ENCODE measurements at regions not wholly inside any gene's neighbourhood (a gene's known extent, or its start where the extent isn't known, plus 50 kb on each side); places are given as distances from the start of the nearest gene placed in this dataset.

DNA sequence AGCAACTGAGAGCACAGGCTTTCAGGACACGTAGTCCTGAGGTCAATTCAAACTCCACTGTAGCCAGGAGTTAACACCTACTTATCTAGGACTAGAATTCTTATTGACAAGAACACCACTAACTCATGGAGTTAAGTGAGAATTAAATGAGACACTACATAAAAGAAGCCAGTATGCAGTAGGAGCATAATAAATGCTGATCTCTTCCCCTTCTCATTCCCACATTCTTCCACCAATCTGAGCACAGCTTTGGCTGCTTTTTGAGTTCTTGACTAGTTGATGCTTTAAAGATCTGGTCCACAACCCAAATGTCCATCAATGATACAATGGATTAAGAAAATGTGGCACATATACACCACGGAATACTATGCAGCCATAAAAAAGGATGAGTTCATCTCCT, 55.2 kb downstream of the TTC32 start:
- no peak for DNase-seq (ENCODE audit: low read depth in 4 of 4, low spot score in 3 of 4)

DNA sequence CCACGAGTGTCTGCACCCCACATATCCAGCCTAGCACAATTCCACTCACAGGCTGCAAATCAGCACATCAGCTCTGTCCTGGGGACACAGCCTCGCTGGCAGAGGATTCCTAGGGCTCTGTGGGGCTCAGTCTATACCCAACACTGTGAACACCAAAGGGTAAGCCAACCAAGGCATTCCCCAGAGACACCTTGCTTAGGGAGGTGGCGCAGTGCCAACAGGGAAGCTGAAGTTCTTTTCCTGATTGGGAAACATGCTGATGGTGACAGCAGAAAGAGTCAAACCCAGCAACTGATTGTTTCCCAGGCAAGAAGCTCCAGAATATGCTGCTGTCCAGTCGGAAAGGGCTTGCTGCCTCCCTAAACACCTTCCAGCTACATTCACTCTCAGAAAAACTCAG, 55.8 kb downstream of the TTC32 start:
- no peak for DNase-seq (ENCODE audit: low read depth in 4 of 4, low spot score in 3 of 4)

DNA sequence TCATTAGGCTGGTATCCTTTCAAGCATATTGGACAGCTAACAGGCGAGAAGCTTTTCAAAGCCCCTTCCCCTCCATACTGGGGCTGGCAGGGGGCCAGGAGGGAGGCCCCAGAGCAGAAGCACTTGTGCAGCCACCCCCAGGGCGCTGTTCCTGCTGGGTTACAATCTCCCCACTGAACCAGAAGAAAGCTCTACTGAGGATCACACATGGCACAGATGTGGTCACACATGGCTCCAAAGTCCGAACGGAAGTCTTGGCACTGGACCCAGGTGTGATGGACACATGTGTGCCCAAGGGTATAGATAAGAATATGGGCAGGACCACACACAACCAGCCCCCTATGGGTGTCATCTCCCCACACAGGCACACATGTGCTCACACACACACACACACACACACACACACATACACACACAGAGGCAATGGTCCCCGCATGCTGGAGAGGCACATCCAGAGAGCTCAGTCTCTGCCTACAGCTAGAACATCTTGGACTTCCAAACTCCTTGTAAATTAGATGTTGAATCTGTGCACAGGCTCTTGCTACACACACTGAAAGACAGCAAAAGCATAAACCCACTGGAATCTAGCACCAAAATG, 56.4 kb downstream of the TTC32 start:
- no peak for DNase-seq (ENCODE audit: low read depth in 4 of 4, low spot score in 3 of 4)

DNA sequence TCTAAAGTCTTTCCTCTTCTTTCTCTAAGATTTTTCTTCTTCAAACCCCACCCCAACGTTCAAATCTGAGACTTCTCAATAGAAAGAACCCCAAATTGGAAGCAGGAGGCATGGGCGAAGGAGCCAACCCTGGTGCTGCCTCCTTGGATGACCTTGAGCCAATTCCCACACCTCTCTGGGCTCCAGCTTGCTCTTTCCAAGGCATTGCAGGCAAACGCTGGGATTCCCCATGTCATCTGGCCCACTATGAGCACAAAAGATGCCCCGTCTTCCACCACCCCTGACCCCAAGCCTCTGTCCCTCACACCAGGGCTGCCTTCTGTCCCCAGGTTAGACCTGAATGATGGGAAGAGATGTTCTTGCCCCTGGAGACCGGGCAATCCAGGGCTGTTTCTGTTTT, 57.0 kb downstream of the TTC32 start:
- DNase-seq (ENCODE audit: low read depth in 4 of 4, low spot score in 3 of 4): no peak

DNA sequence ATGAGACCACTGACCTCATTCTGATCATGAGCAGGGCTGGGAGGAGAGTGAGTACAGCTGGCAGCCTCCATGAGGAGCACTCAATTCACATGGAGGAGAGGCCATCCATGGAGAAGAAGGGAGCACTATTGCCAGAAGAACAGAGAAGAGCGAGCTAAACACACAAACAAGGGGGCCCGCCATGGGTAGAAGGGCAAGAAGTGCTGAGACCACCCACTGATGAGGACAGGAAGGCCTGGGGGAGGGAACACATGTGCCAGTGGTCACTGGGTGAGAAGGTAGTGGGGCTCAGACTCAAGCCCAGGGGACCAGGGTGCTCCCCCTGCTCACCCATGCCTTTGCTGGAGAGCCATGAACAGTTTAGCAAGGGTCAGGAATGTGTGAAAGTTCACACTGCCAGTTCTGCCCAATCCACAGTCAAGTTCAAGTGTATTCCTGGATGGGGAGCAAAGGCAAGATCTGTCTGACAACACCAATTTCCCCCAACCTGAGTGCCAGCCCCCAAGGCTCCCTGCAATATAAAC, 57.7 kb downstream of the TTC32 start:
- no peak for DNase-seq (ENCODE audit: low read depth in 4 of 4, low spot score in 3 of 4)

DNA sequence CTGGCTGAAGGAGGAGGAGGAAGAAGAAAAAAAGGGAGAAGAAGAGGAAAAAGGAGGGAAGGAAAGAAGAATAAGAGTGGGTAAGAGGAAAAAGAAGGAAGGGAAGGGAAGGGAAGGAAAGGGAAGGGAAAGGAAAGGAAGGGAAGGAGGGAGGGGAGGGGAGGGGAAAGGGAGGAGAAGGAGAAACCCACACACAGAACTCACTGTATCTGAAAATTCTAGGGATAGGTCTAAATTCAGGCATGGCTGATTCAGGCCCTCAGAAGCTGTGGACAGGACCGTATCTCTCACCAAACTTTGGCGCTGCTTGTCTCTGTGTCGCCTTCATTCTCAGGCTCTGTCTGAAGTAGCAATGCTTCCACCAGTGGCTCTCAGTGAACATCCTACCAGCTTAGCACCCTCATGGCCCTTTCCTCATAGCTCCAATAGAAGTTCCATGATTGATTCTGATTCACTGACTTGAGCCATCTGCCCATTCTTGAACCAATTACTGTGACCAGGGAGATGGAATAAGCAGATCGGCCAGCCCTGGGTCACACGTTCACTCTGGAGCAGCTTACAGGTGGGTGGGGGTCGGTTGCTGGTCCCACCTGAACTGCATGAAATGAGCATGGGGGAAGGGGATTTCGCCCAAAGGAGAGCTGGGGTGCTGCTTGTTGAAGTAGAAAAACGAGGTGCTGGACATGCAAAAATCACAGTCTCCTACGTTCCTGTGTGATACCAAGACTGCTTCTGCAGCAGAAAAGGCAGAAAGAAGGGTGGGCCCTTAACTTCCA, 59.7 kb downstream of the TTC32 start:
- DNase-seq (ENCODE audit: low read depth in 4 of 4, low spot score in 3 of 4): no peak

DNA sequence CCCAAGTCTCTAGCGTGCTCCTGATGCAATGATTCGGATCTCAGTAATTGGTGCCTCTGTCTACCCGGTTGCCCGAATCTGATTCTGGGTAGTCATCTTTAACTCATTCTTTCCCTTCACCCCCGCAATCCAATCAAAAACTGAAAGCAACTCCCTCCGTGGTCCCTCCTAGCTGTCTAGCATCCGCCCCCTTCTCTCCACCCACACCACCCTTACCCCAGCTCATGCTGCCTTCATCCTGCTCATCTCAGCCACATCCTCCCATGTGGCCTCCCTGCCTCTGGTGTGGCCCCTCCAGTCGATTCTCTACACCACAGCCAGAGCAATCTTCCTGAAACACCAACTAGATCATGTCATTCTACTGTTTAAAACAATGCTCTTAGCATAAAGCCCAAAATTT, 62.3 kb downstream of the TTC32 start:
- no peak for DNase-seq (ENCODE audit: low read depth in 4 of 4, low spot score in 3 of 4)

DNA sequence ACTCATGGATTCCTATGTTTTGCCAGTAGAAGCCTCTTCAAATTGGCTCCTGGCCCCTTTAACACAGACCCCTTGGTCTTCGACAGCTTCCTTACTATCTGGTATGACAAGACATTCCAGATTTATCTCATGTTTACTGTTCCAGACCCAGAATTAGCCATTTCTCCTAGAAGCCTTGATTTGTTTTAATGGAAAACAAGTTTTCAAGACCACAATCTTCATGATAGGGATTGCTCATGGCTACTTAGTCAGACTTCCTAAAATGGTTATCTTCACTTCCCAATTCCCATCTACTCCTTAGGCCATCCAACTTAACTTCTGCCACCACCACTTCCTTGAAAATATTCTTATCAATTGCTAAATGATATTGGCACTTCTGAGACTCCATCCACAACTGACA, 63.2 kb downstream of the TTC32 start:
- no peak for DNase-seq (ENCODE audit: low read depth in 4 of 4, low spot score in 3 of 4)

DNA sequence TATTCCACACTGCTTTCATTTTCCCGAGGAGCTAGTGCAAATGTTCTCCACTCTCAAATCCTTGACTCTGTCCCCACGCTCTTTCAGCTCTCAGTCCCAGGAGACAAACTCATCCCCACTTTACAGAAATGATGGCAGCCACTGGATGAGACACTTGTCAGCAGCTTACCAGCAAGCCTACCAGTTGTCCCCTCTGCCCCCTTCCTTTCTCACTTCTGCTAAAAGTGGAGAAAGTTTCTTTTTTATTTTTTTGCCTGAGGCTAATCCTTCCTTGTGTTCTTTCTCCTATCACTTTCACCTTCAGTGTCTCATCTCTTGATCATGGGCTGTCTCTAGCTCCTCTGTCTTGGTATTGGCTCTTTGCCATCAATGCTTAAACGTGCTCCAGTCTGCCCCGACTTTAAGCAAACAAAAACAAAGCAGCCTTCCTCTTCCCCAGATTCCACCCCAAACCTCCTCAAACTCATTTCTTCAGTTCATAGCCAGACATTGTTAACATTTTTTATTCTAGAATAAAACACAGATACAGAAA, 64.5 kb downstream of the TTC32 start:
- DNase-seq (ENCODE audit: low read depth in 4 of 4, low spot score in 3 of 4): no peak

DNA sequence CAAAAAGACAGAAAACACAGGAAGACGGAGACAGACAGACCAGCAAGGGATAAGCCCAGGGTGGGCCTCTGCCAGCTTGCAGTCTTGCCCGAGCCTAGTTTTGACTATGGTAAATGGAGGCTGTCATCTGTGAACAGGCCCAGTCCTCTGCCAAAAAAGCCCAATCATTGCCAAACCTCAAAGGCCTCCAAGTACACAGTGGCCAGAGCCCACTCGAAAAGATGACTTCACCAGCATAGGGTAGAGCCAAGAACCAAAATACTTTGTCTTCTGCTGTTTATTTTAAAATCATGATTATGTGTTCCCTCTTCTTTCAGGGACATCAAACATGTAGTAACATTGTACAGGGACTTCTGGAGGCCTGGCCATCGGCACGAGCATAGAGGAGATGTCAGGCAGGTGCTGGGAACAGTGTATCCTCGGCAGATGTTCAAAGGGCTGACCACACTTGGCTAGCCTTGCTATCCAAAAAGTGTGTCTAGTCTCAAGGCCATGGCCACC, 66.0 kb downstream of the TTC32 start:
- DNase-seq (ENCODE audit: low read depth in 4 of 4, low spot score in 3 of 4): no peak

DNA sequence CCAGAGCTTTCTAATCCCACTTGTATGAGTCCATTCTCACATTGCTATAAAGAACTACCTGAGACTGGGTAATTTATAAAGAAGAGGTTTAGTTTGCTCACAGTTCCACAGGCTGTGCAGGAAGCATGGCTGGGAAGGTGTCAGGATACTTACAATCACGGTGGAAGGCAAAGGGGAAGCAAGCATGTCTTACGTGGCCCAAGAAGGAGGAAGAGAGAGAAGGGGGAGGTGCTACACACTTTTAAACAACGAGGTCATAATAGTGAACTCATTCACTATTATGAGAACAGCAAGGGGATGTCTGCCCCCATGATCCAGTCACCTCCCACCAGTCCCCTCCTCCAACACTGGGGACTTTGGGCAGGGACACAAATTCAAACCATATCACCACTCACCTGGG, 67.8 kb downstream of the TTC32 start:
- no peak for DNase-seq (ENCODE audit: low read depth in 4 of 4, low spot score in 3 of 4)

DNA sequence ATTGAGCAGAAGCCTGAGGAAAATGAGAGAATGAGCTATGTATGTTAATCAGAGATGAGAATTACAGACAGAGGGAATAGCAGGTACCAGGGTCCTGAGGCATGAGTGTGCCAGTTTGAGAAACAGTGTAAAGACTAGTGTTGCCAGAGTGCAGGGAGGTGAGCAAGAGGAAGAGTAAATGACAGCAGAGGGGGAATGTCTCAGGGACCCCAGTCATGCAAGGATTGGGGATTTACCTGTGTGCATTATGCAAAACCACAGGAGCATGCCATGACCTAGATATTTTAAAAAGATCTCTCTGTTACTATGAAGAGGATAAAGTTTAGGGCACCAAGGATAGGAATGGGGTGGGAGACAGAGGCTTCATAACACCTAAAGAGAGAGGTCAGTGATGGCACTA, 72.1 kb downstream of the TTC32 start:
- DNase-seq (ENCODE audit: low read depth in 4 of 4, low spot score in 3 of 4): no peak

DNA sequence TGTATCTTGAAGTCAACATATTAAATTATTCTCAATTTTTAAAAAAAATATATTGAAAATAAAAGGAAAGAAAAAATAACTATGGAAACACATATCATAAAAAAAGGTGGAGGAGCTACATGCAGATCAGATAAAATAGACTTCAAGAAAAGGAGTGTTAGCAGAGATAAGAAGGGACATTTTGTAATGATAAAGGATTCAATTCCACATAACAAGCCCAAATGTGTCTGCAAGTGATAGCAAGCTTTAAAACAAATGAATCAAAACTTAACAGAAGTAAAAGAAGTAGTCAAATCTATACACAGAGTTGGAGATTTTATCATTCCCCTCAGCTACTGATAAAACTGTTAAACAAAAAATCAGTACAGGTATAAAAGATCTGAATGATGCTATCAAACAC, 74.9 kb downstream of the TTC32 start:
- DNase-seq (ENCODE audit: low read depth in 4 of 4, low spot score in 3 of 4): no peak

DNA sequence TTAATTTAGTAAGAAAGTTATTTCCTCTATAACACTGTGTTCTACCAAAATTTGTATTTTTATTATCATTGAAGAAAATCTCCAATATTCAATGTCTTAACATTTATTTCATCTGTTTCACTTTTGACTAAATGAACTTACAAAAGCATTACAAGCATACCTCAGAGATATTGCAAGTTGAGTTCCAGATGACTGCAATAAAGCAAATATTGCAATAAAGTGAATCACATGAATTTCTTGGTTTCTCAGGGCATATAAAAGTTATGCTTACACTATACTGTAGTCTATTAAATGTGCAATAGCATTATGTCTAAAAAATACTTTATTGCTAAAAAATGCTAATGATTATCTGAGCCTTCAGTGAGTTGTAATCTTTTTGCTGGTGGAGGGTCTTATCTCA, 78.3 kb downstream of the TTC32 start:
- no peak for DNase-seq (ENCODE audit: low read depth in 4 of 4, low spot score in 3 of 4)

DNA sequence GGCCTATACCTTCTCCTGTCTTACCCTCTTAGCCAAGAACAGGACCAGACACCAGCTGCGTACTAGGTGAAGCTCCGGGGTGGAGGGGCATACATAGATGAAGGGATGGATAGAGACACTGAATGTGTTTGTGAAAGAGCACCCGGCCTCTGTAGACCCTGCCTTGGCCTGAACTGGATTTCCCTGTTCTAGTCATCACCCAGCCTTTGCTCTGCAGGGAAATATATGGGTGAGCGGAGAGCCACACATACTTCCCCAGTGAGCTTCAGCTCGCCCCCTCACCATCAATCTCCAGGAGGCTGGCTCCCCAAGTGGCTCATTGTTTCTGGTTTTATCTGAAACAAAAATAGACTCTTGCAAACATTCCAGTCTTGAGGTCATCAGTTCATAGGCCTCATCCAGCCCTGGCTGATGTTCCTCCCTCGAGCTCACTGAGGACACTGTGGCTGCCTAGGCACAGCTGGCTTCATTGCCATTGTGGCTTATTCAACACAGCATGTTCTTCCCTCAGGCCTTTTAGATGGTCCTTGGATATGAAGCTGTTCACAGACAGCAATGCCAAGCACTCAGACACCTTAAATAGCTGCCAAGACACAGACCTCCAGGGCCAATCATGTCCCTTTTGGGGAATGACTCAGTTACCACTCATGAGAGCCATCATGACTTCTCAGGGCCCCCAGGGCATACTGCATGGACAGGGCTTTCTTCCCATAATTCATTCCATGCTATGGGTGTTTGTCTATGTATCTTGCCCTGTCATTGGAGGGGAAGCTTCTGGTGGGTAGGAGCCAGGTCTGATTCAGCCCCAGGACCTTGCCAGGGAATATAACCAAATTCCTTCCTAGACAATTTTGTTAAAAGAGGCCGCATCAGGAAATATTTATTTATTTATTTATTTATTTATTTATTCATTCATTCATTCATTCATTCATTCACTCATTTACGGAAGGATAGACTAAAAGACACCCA, 82.4 kb downstream of the TTC32 start:
- no peak for DNase-seq (ENCODE audit: low read depth in 4 of 4, low spot score in 3 of 4)

DNA sequence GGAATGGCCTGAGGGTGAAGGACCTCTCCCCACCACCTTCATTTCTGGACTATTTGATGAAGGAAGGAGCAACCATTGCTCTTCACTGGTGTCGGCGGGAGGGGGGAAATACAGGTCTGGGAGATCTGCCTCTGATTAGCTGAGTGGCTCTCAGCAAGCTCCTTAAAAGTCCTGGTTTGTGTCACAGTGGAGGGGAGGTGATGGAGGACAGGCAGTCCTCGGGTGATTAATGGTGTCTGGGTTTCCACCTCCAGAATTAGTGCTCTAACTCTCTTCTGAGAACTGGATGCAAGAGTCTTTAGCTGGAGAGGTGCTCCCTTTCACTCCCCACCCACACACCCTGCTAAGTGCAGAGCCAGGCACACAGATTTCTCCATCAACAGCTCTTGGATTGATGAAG, 83.2 kb downstream of the TTC32 start:
- no peak for DNase-seq (ENCODE audit: low read depth in 4 of 4, low spot score in 3 of 4)

DNA sequence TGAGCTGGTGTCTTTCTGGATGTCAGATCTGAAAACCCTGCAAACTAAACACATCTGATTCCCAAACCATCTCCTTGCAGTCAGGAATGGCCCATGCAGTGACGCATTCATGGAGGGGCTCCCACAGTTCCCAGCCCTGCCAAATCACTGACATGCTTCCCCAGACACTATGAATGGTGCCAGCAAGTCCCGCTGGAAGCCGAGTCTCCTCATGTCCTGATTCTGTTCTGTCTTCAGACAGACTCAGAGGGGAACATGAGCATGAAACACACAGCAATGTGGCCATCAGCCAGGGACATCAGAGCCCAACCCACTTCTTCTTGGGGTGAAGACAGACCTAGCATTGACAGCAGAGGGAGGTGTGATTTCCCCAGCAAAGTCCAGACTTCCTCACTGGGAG, 83.7 kb downstream of the TTC32 start:
- DNase-seq (ENCODE audit: low read depth in 4 of 4, low spot score in 3 of 4): no peak

DNA sequence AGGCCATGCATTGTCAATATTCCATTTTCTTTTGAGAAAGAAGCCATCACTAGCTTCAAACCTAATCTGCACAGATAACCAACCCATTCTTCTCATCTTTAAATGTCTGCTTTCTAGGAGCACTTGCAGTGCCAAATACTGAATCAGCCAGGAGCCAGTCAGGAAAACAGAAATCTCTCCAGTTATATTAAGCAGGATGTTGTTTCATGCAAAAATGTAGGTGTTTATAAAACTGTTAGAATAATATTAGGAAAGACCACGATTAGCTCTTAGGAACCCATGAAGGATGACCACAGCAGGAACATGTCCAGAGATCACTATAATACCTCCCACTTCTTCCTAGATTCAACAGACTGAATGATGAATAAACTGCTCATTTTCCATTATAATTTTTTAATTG, 86.0 kb downstream of the TTC32 start:
- no peak for DNase-seq (ENCODE audit: low read depth in 4 of 4, low spot score in 3 of 4)

DNA sequence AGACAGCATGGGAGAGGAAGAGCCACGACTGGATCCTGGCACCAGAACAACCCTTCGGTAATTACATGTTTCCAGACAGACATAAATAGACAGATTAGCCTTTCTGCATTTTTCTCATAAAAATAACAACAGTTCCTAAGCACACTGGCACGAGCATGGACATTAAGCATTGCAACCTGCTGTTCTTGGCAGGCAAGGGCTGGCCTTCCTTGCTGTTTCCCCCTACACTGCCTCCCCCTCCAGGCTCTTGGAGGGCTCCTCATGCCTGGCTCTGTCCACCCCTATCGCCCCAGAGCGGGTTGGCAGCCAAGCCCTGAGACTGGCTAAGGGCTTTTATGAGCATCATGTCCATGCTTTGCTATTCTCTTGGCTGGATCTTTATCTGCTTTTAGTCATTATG, 89.6 kb downstream of the TTC32 start:
- DNase-seq (ENCODE audit: low read depth in 4 of 4, low spot score in 3 of 4): no peak

DNA sequence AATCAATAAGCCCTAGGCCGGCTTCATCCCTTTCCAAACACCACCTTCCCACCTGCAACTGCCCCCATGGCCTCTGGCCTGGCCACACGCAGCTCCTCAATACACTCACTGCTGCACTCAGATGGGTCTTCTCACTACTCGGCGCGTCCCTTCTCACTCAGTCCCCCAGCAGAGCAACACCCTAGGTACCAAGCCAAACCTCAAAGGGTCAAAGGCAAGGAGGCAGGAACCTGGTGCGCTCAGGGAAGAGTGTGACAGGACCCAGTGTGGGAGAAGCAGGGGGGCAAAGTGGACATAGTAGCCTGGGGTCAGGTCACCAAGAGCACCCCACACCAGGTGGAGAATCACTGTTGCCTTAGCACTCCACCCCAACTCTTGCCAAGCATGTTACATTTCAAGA, 90.6 kb downstream of the TTC32 start:
- no peak for DNase-seq (ENCODE audit: low read depth in 4 of 4, low spot score in 3 of 4)

DNA sequence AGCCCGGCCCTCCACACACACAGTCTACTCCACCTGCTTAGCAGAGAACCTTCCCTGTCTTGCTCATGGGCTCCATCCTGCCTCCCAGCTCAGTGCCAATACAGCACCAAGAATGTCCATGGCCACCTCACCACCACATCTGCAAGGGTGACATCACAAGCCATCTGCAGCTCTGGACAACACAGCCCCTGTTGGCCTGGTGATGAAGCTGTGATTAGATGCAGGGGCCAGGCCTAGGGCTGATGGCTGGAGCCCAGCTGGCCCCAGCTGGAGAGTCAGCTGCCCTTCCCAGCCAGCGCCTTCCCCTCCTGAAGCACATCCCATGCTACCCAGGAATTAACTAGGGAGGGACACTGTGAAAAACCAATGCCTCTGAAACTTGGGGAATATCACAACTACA, 91.1 kb downstream of the TTC32 start:
- no peak for DNase-seq (ENCODE audit: low read depth in 4 of 4, low spot score in 3 of 4)

Data from right renal pelvis (tissue), 4 donors.